Naive thymus-derived CD4-positive, alpha-beta T cell (primary cell): ENCODE measurements at regions not wholly inside any gene's neighbourhood (a gene's known extent, or its start where the extent isn't known, plus 50 kb on each side); places are given as distances from the start of the nearest gene placed in this dataset.

Source experiments
- ATAC-seq: fragments of 150-1000 bp; cut with Tn5 transposase; 2 replicates; pipeline ENCODE4 v1.10.0; 2021; ENCODE audit warnings: mild to moderate bottlenecking, moderate library complexity
- CTCF ChIA-PET: fragments of 350-600 bp; sonication (Branson Sonifier 250); formaldehyde crosslinking; loops from one replicate; lab custom pipeline; 2021; ENCODE audit warnings: antibody characterized with exemption; lab: Charles Lee
- POLR2A ChIA-PET: fragments of 350-600 bp; sonication (Branson Sonifier 250); formaldehyde crosslinking; loops from one replicate; lab custom pipeline; 2021; ENCODE audit warnings: antibody characterized with exemption, inconsistent platforms; lab: Charles Lee
- DNase-seq, 9 donors: peaks; one replicate each; pipeline versions ENCODE4 v3.0.0 to v3.0.0-alpha.2; 2020 to 2022; ENCODE audit warnings: mixed read lengths in 1 of 9
- H3K27ac ChIP-seq: one replicate; pipeline ENCODE4 v1.7.0; 2013; ENCODE audit warnings: mild to moderate bottlenecking, low read depth, low read length, moderate library complexity
- H3K27me3 ChIP-seq, 2 donors: one replicate each; pipeline ENCODE4 v1.7.0; 2013; ENCODE audit warnings: low read length in 2 of 2, mild to moderate bottlenecking in 2 of 2, moderate library complexity in 2 of 2; ENCODE audit not compliant: control insufficient read depth in 2 of 2, insufficient read depth in 2 of 2
- H3K36me3 ChIP-seq, 3 experiments: 1 replicate in 2 of 3; 2 replicates in 1 of 3; pipeline ENCODE4 v1.7.0; 2013; ENCODE audit warnings: low read length in 3 of 3, mild to moderate bottlenecking in 3 of 3, moderate library complexity in 1 of 3; ENCODE audit not compliant: insufficient read depth in 3 of 3, control insufficient read depth in 2 of 3
- H3K4me1 ChIP-seq, 2 donors: one replicate each; pipeline ENCODE4 v1.7.0; 2013; ENCODE audit warnings: low read length in 2 of 2, mild to moderate bottlenecking in 2 of 2, moderate library complexity in 1 of 2; ENCODE audit not compliant: control insufficient read depth in 2 of 2, insufficient read depth in 2 of 2
- H3K4me3 ChIP-seq: 2 replicates; pipeline ENCODE4 v1.7.0; 2013; ENCODE audit warnings: mild to moderate bottlenecking, low read length
- H3K9me3 ChIP-seq, 3 experiments: 1 replicate in 2 of 3; 2 replicates in 1 of 3; pipeline ENCODE4 v1.7.0; 2013; ENCODE audit warnings: low read length in 3 of 3; ENCODE audit not compliant: control insufficient read depth in 2 of 3
- H3K27ac Mint-ChIP-seq, 9 donors: one replicate each; pipeline ENCODE4 v1.8.0; 2020 to 2022; ENCODE audit warnings: mixed read lengths in 9 of 9, mild to moderate bottlenecking in 8 of 9, moderate library complexity in 5 of 9, inconsistent platforms in 2 of 9
- H3K27me3 Mint-ChIP-seq, 5 donors: one replicate each; pipeline ENCODE4 v1.8.0; 2021 to 2022; ENCODE audit warnings: mixed read lengths in 5 of 5, mild to moderate bottlenecking in 1 of 5
- H3K36me3 Mint-ChIP-seq, 5 donors: one replicate each; pipeline ENCODE4 v1.8.0; 2020 to 2022; ENCODE audit warnings: mixed read lengths in 5 of 5, mild to moderate bottlenecking in 3 of 5, inconsistent platforms in 1 of 5
- H3K4me1 Mint-ChIP-seq, 7 donors: one replicate each; pipeline ENCODE4 v1.8.0; 2020 to 2022; ENCODE audit warnings: mixed read lengths in 7 of 7, mild to moderate bottlenecking in 3 of 7, inconsistent platforms in 1 of 7
- H3K4me3 Mint-ChIP-seq, 10 donors: one replicate each; pipeline ENCODE4 v1.8.0; 2020 to 2022; ENCODE audit warnings: mild to moderate bottlenecking in 10 of 10, mixed read lengths in 10 of 10, moderate library complexity in 6 of 10, inconsistent platforms in 2 of 10
- H3K9me3 Mint-ChIP-seq, 11 donors: one replicate each; pipeline ENCODE4 v1.8.0; 2020 to 2022; ENCODE audit warnings: mixed read lengths in 11 of 11, mild to moderate bottlenecking in 4 of 11, inconsistent platforms in 1 of 11, moderate library complexity in 1 of 11
- intact Hi-C, 2 donors: fragments of 100-400 bp; cut with micrococcal nuclease; formaldehyde crosslinking; loops; one replicate each; pipeline ENCODE4 v1.15.1; 2023

GRCh38 chr12:86523844-86524243 lies 267.7 kb upstream of the MGAT4C start:
- Mint-ChIP-seq H3K4me3 (no peak overlapping the region), H3K36me3 (no peaks in the 10 kb centered on the region), H3K9me3 (peaks cover 0 to 48% (median 24%) of the 10 kb centered on the region in 11 donors), H3K27ac (no peak overlapping the region), H3K4me1 (no peaks in the 10 kb centered on the region), H3K27me3 (no peaks in the 10 kb centered on the region)
- Histone ChIP-seq H3K9me3 (no peaks in the 10 kb centered on the region), H3K36me3 (no peaks in the 10 kb centered on the region), H3K4me1 (no peaks in the 10 kb centered on the region), H3K27me3 (no peaks in the 10 kb centered on the region), H3K4me3 (no peak overlapping the region), H3K27ac (no peak overlapping the region)
- ATAC-seq (no peak), DNase-seq (no peak)
- ChIA-PET CTCF (no interaction called here), POLR2A (no interaction called here)
- intact Hi-C loops, result no loop called here

GRCh38 chr12:86521870-86522269 lies 265.7 kb upstream of the MGAT4C start:
- H3K36me3 Mint-ChIP-seq, result no peaks in the 10 kb centered on the region
- no peak overlapping the region for H3K27ac ChIP-seq
- no peak for DNase-seq
- no peak overlapping the region for H3K4me3 ChIP-seq
- intact Hi-C loops, result no loop called here
- peaks cover 0 to 42% (median 22%) of the 10 kb centered on the region in 11 donors for H3K9me3 Mint-ChIP-seq
- POLR2A ChIA-PET, result no interaction called here
- no peak overlapping the region for H3K27ac Mint-ChIP-seq
- no peaks in the 10 kb centered on the region for H3K27me3 ChIP-seq
- no peak overlapping the region for H3K4me3 Mint-ChIP-seq
- H3K4me1 Mint-ChIP-seq, result no peaks in the 10 kb centered on the region
- no peaks in the 10 kb centered on the region for H3K27me3 Mint-ChIP-seq
- no peak for ATAC-seq
- no peaks in the 10 kb centered on the region for H3K9me3 ChIP-seq
- CTCF ChIA-PET, result no interaction called here
- no peaks in the 10 kb centered on the region for H3K36me3 ChIP-seq
- H3K4me1 ChIP-seq, result no peaks in the 10 kb centered on the region

- H3K27me3 Mint-ChIP-seq, result no peaks in the 10 kb centered on the region
- H3K9me3 Mint-ChIP-seq, result peaks cover 0 to 21% (median 9%) of the 10 kb centered on the region in 11 donors
- DNase-seq, result no peak
- intact Hi-C loops, result no loop called here
- Histone ChIP-seq H3K4me3 (no peak overlapping the region), H3K36me3 (no peaks in the 10 kb centered on the region), H3K27me3 (no peaks in the 10 kb centered on the region), H3K27ac (no peak overlapping the region), H3K4me1 (no peaks in the 10 kb centered on the region), H3K9me3 (no peaks in the 10 kb centered on the region)
- CTCF ChIA-PET, result no interaction called here
- no peaks in the 10 kb centered on the region for H3K36me3 Mint-ChIP-seq
- no peak overlapping the region for H3K27ac Mint-ChIP-seq
- no peak for ATAC-seq
- POLR2A ChIA-PET, result no interaction called here
- H3K4me1 Mint-ChIP-seq, result no peaks in the 10 kb centered on the region
- no peak overlapping the region for H3K4me3 Mint-ChIP-seq
Observed at GRCh38 chr12:86513226-86513625, 257.0 kb upstream of the MGAT4C start.

- Histone ChIP-seq H3K9me3 (no peaks in the 10 kb centered on the region), H3K27me3 (no peaks in the 10 kb centered on the region), H3K4me3 (no peak overlapping the region), H3K27ac (no peak overlapping the region), H3K4me1 (no peaks in the 10 kb centered on the region), H3K36me3 (no peaks in the 10 kb centered on the region)
- Mint-ChIP-seq H3K36me3 (no peaks in the 10 kb centered on the region), H3K4me3 (no peak overlapping the region), H3K9me3 (peaks cover 0 to 4% (median 0%) of the 10 kb centered on the region in 11 donors), H3K4me1 (no peaks in the 10 kb centered on the region), H3K27ac (no peak overlapping the region), H3K27me3 (no peaks in the 10 kb centered on the region)
- ChIA-PET CTCF (no interaction called here), POLR2A (no interaction called here)
- no peak for DNase-seq
- intact Hi-C loops, result no loop called here
- ATAC-seq, result no peak
Observed at GRCh38 chr12:86496595-86496994, 240.4 kb upstream of the MGAT4C start.

- POLR2A ChIA-PET, result no interaction called here
- no peaks in the 10 kb centered on the region for H3K36me3 ChIP-seq
- CTCF ChIA-PET, result no interaction called here
- ATAC-seq, result no peak
- peaks cover 0 to 5% (median 0%) of the 10 kb centered on the region in 3 experiments for H3K9me3 ChIP-seq
- H3K4me3 ChIP-seq, result no peak overlapping the region
- intact Hi-C loops, result no loop called here
- H3K36me3 Mint-ChIP-seq, result no peaks in the 10 kb centered on the region
- no peaks in the 10 kb centered on the region for H3K4me1 ChIP-seq
- H3K27ac Mint-ChIP-seq, result no peak overlapping the region
- H3K27me3 ChIP-seq, result no peaks in the 10 kb centered on the region
- no peak for DNase-seq
- H3K4me1 Mint-ChIP-seq, result no peaks in the 10 kb centered on the region
- H3K4me3 Mint-ChIP-seq, result no peak overlapping the region
- H3K27me3 Mint-ChIP-seq, result no peaks in the 10 kb centered on the region
- H3K9me3 Mint-ChIP-seq, result peaks cover 0 to 11% (median 5%) of the 10 kb centered on the region in 11 donors
- no peak overlapping the region for H3K27ac ChIP-seq
Observed at GRCh38 chr12:86484473-86484872, 228.3 kb upstream of the MGAT4C start.

GRCh38 chr12:86473231-86473630 lies 217.0 kb upstream of the MGAT4C start:
- Histone ChIP-seq H3K4me1 (no peaks in the 10 kb centered on the region), H3K9me3 (no peaks in the 10 kb centered on the region), H3K36me3 (no peaks in the 10 kb centered on the region), H3K27me3 (no peaks in the 10 kb centered on the region), H3K27ac (no peak overlapping the region), H3K4me3 (no peak overlapping the region)
- no peak overlapping the region for H3K4me3 Mint-ChIP-seq
- no peak for DNase-seq
- H3K27ac Mint-ChIP-seq, result no peak overlapping the region
- no peaks in the 10 kb centered on the region for H3K4me1 Mint-ChIP-seq
- no peaks in the 10 kb centered on the region for H3K27me3 Mint-ChIP-seq
- CTCF ChIA-PET, result no interaction called here
- POLR2A ChIA-PET, result no interaction called here
- peaks cover 0 to 20% (median 5%) of the 10 kb centered on the region in 11 donors for H3K9me3 Mint-ChIP-seq
- H3K36me3 Mint-ChIP-seq, result no peaks in the 10 kb centered on the region
- intact Hi-C loops, result no loop called here
- ATAC-seq, result no peak

- ChIA-PET POLR2A (no interaction called here), CTCF (no interaction called here)
- H3K4me3 Mint-ChIP-seq, result no peak overlapping the region
- Histone ChIP-seq H3K27ac (no peak overlapping the region), H3K4me3 (no peak overlapping the region), H3K9me3 (no peaks in the 10 kb centered on the region), H3K27me3 (no peaks in the 10 kb centered on the region), H3K4me1 (no peaks in the 10 kb centered on the region), H3K36me3 (no peaks in the 10 kb centered on the region)
- H3K4me1 Mint-ChIP-seq, result no peaks in the 10 kb centered on the region
- intact Hi-C loops, result no loop called here
- ATAC-seq (no peak), DNase-seq (no peak)
- no peaks in the 10 kb centered on the region for H3K27me3 Mint-ChIP-seq
- no peaks in the 10 kb centered on the region for H3K36me3 Mint-ChIP-seq
- H3K9me3 Mint-ChIP-seq, result peaks cover 0 to 1% (median 0%) of the 10 kb centered on the region in 11 donors
- no peak overlapping the region for H3K27ac Mint-ChIP-seq
Observed at GRCh38 chr12:86456776-86457175, 200.6 kb upstream of the MGAT4C start.
